Fibroblast of villous mesenchyme (primary cell): ENCODE measurements at regions not wholly inside any gene's neighbourhood (a gene's known extent, or its start where the extent isn't known, plus 50 kb on each side); places are given as distances from the start of the nearest gene placed in this dataset.

ENCODE experiments used
- DNase-seq: peaks from one replicate; pipeline ENCODE4 v3.0.0-alpha.2; 2010; ENCODE audit warnings: low read depth
- H3K4me3 ChIP-seq: 2 replicates; pipeline ENCODE4 v1.5.1; 2011; ENCODE audit warnings: low read depth, mild to moderate bottlenecking, low read length
- CTCF ChIP-seq: IDR thresholded peaks from 2 replicates; pipeline ENCODE4 v1.5.1; 2012; ENCODE audit warnings: low read depth, mild to moderate bottlenecking, low read length; ENCODE audit not compliant: insufficient read depth

- TF ChIP-seq CTCF = no peak
- no peak for DNase-seq
- H3K4me3 ChIP-seq = no peak overlapping the region
These were observed 624.6 kb downstream of the ZPLD1 start for GRCh38 chr3:103059432-103059831.

GRCh38 chr3:103060242-103060641 lies 625.4 kb downstream of the ZPLD1 start:
- TF ChIP-seq CTCF = no peak
- no peak overlapping the region for H3K4me3 ChIP-seq
- DNase-seq = no peak

GRCh38 chr3:103067963-103068362 lies 633.1 kb downstream of the ZPLD1 start:
- DNase-seq = no peak
- no peak overlapping the region for H3K4me3 ChIP-seq
- TF ChIP-seq CTCF = no peak

- no peak for TF ChIP-seq CTCF
- H3K4me3 ChIP-seq = no peak overlapping the region
- no peak for DNase-seq
These were observed 640.5 kb downstream of the ZPLD1 start for GRCh38 chr3:103075282-103075681.

- no peak for DNase-seq
- no peak for TF ChIP-seq CTCF
- no peak overlapping the region for H3K4me3 ChIP-seq
These were observed 643.1 kb downstream of the ZPLD1 start for GRCh38 chr3:103077910-103078309.

GRCh38 chr3:103082501-103082900 lies 647.7 kb downstream of the ZPLD1 start:
- no peak for DNase-seq
- H3K4me3 ChIP-seq = no peak overlapping the region
- TF ChIP-seq CTCF = no peak

GRCh38 chr3:103083848-103084631 lies 649.2 kb downstream of the ZPLD1 start:
- H3K4me3 ChIP-seq = no peak overlapping the region
- TF ChIP-seq CTCF = no peak
- no peak for DNase-seq
